Suprapubic skin (tissue), 3 donors: ENCODE measurements at regions not wholly inside any gene's neighbourhood (a gene's known extent, or its start where the extent isn't known, plus 50 kb on each side); places are given as distances from the start of the nearest gene placed in this dataset.

ENCODE experiments used
- CTCF ChIP-seq, 2 donors: fragments of 200-600 bp in 1 of 2; fragments of 450-650 bp in 1 of 2; sonication (generic) in 1 of 2; IDR thresholded peaks; one replicate each; pipeline ENCODE4 v1.5.1; 2016 to 2019; ENCODE audit warnings: antibody characterized with exemption in 2 of 2, mild to moderate bottlenecking in 1 of 2, moderate library complexity in 1 of 2
- POLR2A ChIP-seq, 2 donors: fragments of 450-650 bp; IDR thresholded peaks; one replicate each; pipeline ENCODE4 v1.6.1; 2017; ENCODE audit warnings: antibody characterized with exemption in 2 of 2, mild to moderate bottlenecking in 2 of 2, moderate library complexity in 2 of 2

GRCh38 chr22:48577014-48577690 lies 1250.5 kb downstream of the BRD1 start:
- TF ChIP-seq CTCF (IDR thresholded peaks at IDR 0.05) (no peak), POLR2A (IDR thresholded peaks at IDR 0.05) (no peak)
